ENCODE measurements at regions not wholly inside any gene's neighbourhood (a gene's known extent, or its start where the extent isn't known, plus 50 kb on each side); places are given as distances from the start of the nearest gene placed in this dataset.

DNA sequence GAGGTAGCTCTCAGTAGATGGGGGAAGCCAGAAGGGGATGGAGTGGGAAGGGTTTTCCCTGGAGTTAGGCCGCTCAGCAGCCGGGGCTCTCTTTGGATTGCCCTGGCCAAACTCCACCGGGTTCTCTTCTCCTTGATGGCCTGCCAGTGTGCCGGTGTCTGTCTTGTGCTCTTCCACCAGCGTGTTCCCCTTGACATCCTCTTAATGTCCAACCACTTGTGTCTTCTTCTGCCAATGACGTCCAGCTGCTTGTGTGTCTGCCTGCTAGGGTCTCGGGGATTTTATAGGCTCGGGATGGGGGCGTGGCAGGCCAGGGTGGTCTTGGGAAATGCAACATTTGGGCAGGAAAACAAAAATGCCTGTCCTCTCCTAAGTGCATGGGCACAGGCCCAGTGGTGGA is 313.1 kb upstream of the PUM3 start:
- TF ChIP-seq, protein P1, sequence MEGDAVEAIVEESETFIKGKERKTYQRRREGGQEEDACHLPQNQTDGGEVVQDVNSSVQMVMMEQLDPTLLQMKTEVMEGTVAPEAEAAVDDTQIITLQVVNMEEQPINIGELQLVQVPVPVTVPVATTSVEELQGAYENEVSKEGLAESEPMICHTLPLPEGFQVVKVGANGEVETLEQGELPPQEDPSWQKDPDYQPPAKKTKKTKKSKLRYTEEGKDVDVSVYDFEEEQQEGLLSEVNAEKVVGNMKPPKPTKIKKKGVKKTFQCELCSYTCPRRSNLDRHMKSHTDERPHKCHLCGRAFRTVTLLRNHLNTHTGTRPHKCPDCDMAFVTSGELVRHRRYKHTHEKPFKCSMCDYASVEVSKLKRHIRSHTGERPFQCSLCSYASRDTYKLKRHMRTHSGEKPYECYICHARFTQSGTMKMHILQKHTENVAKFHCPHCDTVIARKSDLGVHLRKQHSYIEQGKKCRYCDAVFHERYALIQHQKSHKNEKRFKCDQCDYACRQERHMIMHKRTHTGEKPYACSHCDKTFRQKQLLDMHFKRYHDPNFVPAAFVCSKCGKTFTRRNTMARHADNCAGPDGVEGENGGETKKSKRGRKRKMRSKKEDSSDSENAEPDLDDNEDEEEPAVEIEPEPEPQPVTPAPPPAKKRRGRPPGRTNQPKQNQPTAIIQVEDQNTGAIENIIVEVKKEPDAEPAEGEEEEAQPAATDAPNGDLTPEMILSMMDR (IDR thresholded peaks at IDR 0.05) = no peak
- no peak for TF ChIP-seq POLR2A (IDR thresholded peaks at IDR 0.05)

Data from lower leg skin (tissue), 3 donors.